ENCODE measurements at regions not wholly inside any gene's neighbourhood (a gene's known extent, or its start where the extent isn't known, plus 50 kb on each side); places are given as distances from the start of the nearest gene placed in this dataset.

DNA sequence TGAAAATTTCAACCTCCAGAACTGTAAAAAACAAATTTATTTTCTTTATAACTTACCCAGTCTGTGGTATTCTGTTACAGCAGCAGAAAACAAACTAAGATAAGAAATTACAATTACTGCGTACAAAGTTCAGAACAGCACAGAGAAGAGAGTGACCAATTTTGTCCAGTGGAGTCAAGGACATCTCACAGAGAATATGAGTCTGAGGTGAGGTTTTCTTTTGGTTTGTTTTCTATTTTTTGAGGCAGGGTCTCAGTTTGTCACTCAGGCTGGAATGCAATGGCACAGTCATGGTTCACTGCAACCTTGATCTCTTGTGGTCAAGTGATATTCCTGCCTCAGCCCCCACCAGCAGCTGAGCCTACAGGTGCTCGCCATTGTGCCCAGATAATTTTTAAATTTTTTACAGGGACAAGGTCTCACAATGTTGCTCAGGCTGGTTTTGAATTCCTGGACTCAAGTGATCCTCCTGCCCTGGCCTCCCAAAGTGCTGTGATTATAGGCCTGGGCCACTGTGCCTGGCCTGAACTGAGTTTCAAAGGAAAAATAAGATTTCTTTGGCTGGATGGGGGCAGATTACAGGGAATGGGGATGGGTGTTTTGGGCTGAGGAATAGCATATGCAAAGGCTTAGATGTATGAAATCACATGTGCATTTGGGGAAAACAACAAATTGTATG lies 201.1 kb upstream of the USP24 start:
- no CpG with 5 or more reads among the region's 2 CpGs for WGBS (ENCODE audit: insufficient coverage, insufficient read length)
- H3K4me1 ChIP-seq (ENCODE audit: control insufficient read depth, insufficient read depth, low read length), result no peaks in the 10 kb centered on the region
- no peaks in the 10 kb centered on the region for H3K27me3 ChIP-seq (ENCODE audit: control insufficient read depth, insufficient read depth, low read length)
- no peak overlapping the region for H3K4me3 ChIP-seq (ENCODE audit: low read length)
- H3K9me3 ChIP-seq (ENCODE audit: control insufficient read depth, insufficient read depth, low read length), result no peaks in the 10 kb centered on the region
- H3K36me3 ChIP-seq (ENCODE audit: control insufficient read depth, insufficient read depth, low read length), result no peaks in the 10 kb centered on the region
- H3K27ac ChIP-seq (ENCODE audit: low read length), result no peak overlapping the region
- no peak for DNase-seq (ENCODE audit: low read depth, low spot score)

DNA sequence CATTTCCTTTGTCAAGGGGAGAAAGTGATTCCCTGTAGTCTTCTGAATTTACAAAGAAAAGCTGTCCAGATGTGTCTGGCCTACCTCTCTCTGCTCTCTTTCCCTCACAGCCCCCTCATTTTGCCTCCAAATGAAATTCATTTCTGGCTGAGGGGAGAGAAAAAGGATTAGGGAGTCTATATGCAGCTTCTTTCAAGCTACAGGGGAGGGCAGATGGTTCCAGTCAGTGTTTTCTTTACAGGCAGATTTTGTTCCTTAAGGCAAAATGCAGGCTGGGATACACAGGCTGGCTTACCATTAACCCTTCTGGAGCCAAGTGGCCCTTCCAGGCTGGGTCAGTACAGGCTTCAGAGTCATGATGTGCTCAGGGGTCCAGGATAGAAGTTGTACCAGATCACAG lies 198.1 kb upstream of the USP24 start:
- DNase-seq (ENCODE audit: low read depth, low spot score), result no peak
- no peak overlapping the region for H3K27ac ChIP-seq (ENCODE audit: low read length)

DNA sequence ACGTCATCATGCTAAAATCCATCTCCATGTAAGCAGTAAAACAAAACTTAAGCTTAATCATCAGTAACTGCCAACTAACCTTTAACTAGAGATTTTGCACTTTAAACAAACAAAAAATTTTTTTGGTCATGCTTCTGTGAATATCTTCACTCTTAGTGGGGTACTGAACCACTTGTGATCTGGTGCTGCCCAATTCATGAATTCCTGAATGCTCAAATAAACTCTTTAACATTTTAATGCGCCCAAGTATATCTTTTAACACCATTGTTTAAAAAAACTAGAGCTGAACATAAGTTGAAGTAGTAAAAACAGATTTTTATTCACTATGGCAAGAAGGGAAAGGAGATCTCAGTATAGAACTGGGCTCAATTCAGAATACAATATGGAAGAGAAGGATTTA lies 196.9 kb upstream of the USP24 start:
- Histone ChIP-seq H3K27me3 (ENCODE audit: control insufficient read depth, insufficient read depth, low read length) (no peaks in the 10 kb centered on the region), H3K9me3 (ENCODE audit: control insufficient read depth, insufficient read depth, low read length) (no peaks in the 10 kb centered on the region), H3K27ac (ENCODE audit: low read length) (no peak overlapping the region), H3K4me1 (ENCODE audit: control insufficient read depth, insufficient read depth, low read length) (no peaks in the 10 kb centered on the region), H3K36me3 (ENCODE audit: control insufficient read depth, insufficient read depth, low read length) (no peaks in the 10 kb centered on the region), H3K4me3 (ENCODE audit: low read length) (no peak overlapping the region)
- no CpG with 5 or more reads among the region's 2 CpGs for WGBS (ENCODE audit: insufficient coverage, insufficient read length)
- no peak for DNase-seq (ENCODE audit: low read depth, low spot score)

More for the DNA sequence above, 198.1 kb upstream of the USP24 start:
- no peak overlapping the region for H3K4me3 ChIP-seq (ENCODE audit: low read length)
- H3K36me3 ChIP-seq (ENCODE audit: control insufficient read depth, insufficient read depth, low read length), result no peaks in the 10 kb centered on the region
- H3K4me1 ChIP-seq (ENCODE audit: control insufficient read depth, insufficient read depth, low read length), result no peaks in the 10 kb centered on the region
- H3K27me3 ChIP-seq (ENCODE audit: control insufficient read depth, insufficient read depth, low read length), result no peaks in the 10 kb centered on the region
- no peaks in the 10 kb centered on the region for H3K9me3 ChIP-seq (ENCODE audit: control insufficient read depth, insufficient read depth, low read length)

DNA sequence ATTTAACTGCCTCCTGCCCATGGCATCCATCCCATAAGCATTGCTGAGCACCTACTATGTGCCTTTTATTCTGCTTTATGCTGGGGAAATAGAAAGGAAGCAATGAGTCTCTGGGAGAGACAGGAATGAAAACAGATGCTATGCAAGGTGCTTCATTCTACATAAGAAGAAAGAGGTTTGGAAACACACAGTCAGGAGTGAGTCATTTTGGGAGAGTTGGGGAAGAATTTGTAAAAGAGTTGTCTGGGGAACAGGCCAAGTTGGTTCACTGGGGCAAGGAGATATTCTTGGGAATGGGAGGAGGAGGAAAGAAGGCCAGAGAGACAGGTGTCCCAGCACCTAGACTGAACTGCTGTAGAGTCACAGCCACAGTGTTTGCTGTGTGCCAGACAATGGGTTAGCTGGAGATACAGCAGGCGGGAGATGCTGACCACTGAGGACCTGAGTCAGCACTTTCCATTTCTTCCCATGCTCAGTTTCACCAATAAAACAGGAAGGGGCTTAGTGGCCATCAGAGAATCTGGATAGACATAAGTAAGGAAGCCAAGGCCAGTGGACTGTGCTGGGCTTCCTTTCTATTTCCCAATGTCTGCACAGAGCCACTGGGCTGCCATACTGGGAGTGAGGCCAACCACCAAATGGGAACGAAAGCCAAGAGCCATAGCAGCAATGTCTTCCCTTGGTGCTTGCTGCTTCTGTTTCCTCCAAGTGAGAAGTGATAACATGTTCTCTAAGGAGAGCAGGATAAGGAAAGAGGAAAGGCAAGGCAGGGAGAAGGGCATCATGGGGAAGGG lies 187.7 kb upstream of the USP24 start:
- Histone ChIP-seq H3K4me1 (ENCODE audit: control insufficient read depth, insufficient read depth, low read length) (no peaks in the 10 kb centered on the region), H3K27me3 (ENCODE audit: control insufficient read depth, insufficient read depth, low read length) (no peaks in the 10 kb centered on the region), H3K4me3 (ENCODE audit: low read length) (no peak overlapping the region), H3K36me3 (ENCODE audit: control insufficient read depth, insufficient read depth, low read length) (no peaks in the 10 kb centered on the region), H3K27ac (ENCODE audit: low read length) (no peak overlapping the region), H3K9me3 (ENCODE audit: control insufficient read depth, insufficient read depth, low read length) (no peaks in the 10 kb centered on the region)
- no peak for DNase-seq (ENCODE audit: low read depth, low spot score)
- WGBS (ENCODE audit: insufficient coverage, insufficient read length), result no CpG with 5 or more reads among the region's 2 CpGs

DNA sequence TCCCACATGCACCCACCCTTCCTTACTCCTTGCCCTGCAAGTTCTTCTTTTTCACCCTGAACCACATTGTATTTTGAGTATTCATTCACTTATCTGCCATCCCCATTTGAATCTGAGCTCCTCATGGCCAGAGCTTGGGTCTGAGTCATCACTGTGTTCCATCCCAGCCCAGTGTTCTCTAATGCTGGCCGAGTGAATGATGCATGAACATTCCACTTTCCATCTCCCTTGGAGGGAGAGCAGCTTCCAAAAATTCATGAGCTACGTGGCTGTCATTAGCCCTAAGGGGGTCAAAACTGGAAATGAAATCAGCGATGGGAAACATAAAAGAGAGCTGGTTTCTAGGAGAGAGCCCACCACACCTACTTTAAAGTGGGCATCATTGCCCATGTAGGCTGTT lies 187.0 kb upstream of the USP24 start:
- H3K36me3 ChIP-seq (ENCODE audit: control insufficient read depth, insufficient read depth, low read length), result no peaks in the 10 kb centered on the region
- no peaks in the 10 kb centered on the region for H3K4me1 ChIP-seq (ENCODE audit: control insufficient read depth, insufficient read depth, low read length)
- H3K27ac ChIP-seq (ENCODE audit: low read length), result no peak overlapping the region
- H3K9me3 ChIP-seq (ENCODE audit: control insufficient read depth, insufficient read depth, low read length), result no peaks in the 10 kb centered on the region
- no CpG with 5 or more reads among the region's 3 CpGs for WGBS (ENCODE audit: insufficient coverage, insufficient read length)
- H3K27me3 ChIP-seq (ENCODE audit: control insufficient read depth, insufficient read depth, low read length), result no peaks in the 10 kb centered on the region
- H3K4me3 ChIP-seq (ENCODE audit: low read length), result no peak overlapping the region
- no peak for DNase-seq (ENCODE audit: low read depth, low spot score)

DNA sequence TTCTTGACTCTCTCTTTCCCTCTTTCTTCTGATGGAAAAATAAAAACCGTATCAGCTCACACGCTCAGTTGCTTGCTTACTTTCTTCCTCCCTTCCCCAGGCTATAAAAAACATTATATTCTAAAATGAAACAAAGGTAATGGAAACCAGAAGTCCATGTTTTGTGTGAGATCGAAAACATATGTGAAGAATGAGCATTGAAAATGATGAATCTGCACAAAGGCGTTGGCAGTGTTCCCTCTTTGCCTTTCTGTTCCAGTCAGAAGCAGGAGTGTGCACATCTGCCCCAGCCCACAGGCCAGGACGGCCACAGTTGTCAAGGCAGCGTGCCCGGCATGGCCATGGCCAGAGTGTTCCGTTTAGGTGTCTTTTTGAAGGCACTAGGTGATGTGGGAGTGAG lies 185.3 kb upstream of the USP24 start:
- DNase-seq (ENCODE audit: low read depth, low spot score), result no peak
- WGBS (ENCODE audit: insufficient coverage, insufficient read length), result no CpG with 5 or more reads among the region's 8 CpGs
- Histone ChIP-seq H3K27me3 (ENCODE audit: control insufficient read depth, insufficient read depth, low read length) (no peaks in the 10 kb centered on the region), H3K36me3 (ENCODE audit: control insufficient read depth, insufficient read depth, low read length) (no peaks in the 10 kb centered on the region), H3K27ac (ENCODE audit: low read length) (no peak overlapping the region), H3K9me3 (ENCODE audit: control insufficient read depth, insufficient read depth, low read length) (no peaks in the 10 kb centered on the region), H3K4me1 (ENCODE audit: control insufficient read depth, insufficient read depth, low read length) (no peaks in the 10 kb centered on the region), H3K4me3 (ENCODE audit: low read length) (no peak overlapping the region)

DNA sequence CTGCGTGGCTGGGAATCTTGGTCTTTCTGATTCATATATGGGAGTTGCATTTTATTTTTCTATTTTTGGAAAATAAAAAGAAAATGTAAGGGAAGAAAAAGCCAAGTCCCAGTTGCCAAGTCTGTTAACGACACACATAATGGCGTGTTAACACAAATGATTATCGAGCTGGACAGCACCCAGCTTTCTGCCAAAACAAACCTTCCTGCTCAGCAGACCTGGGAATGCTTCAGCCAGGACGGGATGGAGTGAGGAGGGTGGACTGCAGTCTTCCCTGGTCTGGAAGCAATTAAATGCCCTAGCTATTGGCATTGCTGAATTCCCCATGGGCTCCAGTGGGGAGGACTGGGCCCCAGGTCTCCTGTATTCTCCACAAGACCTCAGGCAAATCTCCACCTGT lies 184.2 kb upstream of the USP24 start:
- Histone ChIP-seq H3K4me3 (ENCODE audit: low read length) (no peak overlapping the region), H3K27ac (ENCODE audit: low read length) (no peak overlapping the region), H3K36me3 (ENCODE audit: control insufficient read depth, insufficient read depth, low read length) (no peaks in the 10 kb centered on the region), H3K27me3 (ENCODE audit: control insufficient read depth, insufficient read depth, low read length) (no peaks in the 10 kb centered on the region), H3K4me1 (ENCODE audit: control insufficient read depth, insufficient read depth, low read length) (no peaks in the 10 kb centered on the region), H3K9me3 (ENCODE audit: control insufficient read depth, insufficient read depth, low read length) (no peaks in the 10 kb centered on the region)
- WGBS (ENCODE audit: insufficient coverage, insufficient read length), result no CpG with 5 or more reads among the region's 5 CpGs
- DNase-seq (ENCODE audit: low read depth, low spot score), result no peak

DNA sequence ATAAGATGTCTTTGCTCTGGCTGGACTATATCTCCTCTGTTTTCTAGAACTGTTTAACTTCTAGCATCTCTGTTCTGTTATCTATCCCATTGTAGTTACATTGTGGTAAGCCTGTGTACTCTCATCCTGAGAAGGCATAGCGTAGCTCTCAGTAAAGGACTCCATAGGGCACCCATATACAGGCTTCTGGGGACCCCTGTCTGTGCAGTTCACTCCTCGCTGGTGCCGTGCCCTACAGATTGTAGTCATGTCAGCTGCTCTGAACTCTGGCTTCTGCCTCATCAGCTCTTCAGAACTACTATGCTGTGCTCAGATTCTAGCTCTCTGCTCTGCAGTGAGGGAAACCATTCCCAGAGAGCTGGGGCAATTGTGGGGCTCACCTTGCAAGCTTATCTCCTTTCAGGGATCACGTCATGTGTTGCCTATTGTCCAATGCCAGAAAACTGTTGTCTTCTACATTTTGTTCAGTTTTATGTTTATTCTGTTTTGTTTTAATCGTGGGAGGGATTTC lies 181.3 kb upstream of the USP24 start:
- WGBS (ENCODE audit: insufficient coverage, insufficient read length), result no CpG with 5 or more reads among the region's 5 CpGs
- Histone ChIP-seq H3K9me3 (ENCODE audit: control insufficient read depth, insufficient read depth, low read length) (no peaks in the 10 kb centered on the region), H3K27me3 (ENCODE audit: control insufficient read depth, insufficient read depth, low read length) (no peaks in the 10 kb centered on the region)

DNA sequence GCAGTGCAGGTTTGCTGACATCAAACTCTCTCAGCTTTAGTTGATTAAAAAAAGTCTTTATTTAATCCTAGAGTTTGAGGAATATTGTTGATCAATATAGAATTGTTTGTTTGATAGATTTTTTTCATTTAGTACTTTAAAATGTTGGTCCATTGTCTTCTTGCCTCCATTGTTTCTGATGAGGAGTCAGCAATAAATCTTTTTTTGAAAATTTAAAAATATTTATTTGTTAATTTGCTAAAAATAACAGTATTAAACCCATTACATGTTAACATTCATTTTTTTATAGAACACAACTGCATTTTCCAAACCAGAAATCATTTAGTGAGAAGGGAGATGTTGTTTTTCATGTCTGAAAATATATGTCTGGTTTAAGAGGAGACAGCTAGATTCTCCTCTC lies 173.8 kb upstream of the USP24 start:
- Histone ChIP-seq H3K27ac (ENCODE audit: low read length) (no peak overlapping the region), H3K4me1 (ENCODE audit: control insufficient read depth, insufficient read depth, low read length) (no peaks in the 10 kb centered on the region), H3K27me3 (ENCODE audit: control insufficient read depth, insufficient read depth, low read length) (no peaks in the 10 kb centered on the region), H3K36me3 (ENCODE audit: control insufficient read depth, insufficient read depth, low read length) (no peaks in the 10 kb centered on the region), H3K4me3 (ENCODE audit: low read length) (no peak overlapping the region), H3K9me3 (ENCODE audit: control insufficient read depth, insufficient read depth, low read length) (no peaks in the 10 kb centered on the region)
- no peak for DNase-seq (ENCODE audit: low read depth, low spot score)

More for the DNA sequence above, 181.3 kb upstream of the USP24 start:
- H3K4me1 ChIP-seq (ENCODE audit: control insufficient read depth, insufficient read depth, low read length), result no peaks in the 10 kb centered on the region
- no peak for DNase-seq (ENCODE audit: low read depth, low spot score)
- no peak overlapping the region for H3K27ac ChIP-seq (ENCODE audit: low read length)
- no peaks in the 10 kb centered on the region for H3K36me3 ChIP-seq (ENCODE audit: control insufficient read depth, insufficient read depth, low read length)
- H3K4me3 ChIP-seq (ENCODE audit: low read length), result no peak overlapping the region

DNA sequence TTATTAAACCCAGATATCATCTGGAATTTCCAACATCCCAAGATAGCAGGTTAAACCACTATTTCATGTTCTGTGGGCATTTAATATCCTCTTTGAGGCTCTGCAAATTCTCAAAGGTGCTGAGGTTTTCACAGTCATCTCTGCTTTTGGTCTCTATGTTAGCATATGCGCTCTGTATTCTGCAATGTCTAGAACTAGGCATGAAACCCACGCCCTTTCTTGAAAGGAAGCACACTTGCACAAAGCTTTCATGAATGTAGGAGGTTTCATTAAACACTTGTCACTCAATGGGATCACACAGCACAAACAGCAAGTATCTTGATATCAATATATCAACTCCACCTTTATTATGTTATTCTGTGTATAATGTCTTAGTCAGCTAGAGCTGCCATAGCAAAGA lies 172.0 kb upstream of the USP24 start:
- no peak for DNase-seq (ENCODE audit: low read depth, low spot score)
- no peaks in the 10 kb centered on the region for H3K27me3 ChIP-seq (ENCODE audit: control insufficient read depth, insufficient read depth, low read length)
- H3K4me1 ChIP-seq (ENCODE audit: control insufficient read depth, insufficient read depth, low read length), result no peaks in the 10 kb centered on the region
- H3K36me3 ChIP-seq (ENCODE audit: control insufficient read depth, insufficient read depth, low read length), result no peaks in the 10 kb centered on the region
- H3K4me3 ChIP-seq (ENCODE audit: low read length), result no peak overlapping the region
- no peaks in the 10 kb centered on the region for H3K9me3 ChIP-seq (ENCODE audit: control insufficient read depth, insufficient read depth, low read length)
- no peak overlapping the region for H3K27ac ChIP-seq (ENCODE audit: low read length)
- no CpG with 5 or more reads among the region's 2 CpGs for WGBS (ENCODE audit: insufficient coverage, insufficient read length)

DNA sequence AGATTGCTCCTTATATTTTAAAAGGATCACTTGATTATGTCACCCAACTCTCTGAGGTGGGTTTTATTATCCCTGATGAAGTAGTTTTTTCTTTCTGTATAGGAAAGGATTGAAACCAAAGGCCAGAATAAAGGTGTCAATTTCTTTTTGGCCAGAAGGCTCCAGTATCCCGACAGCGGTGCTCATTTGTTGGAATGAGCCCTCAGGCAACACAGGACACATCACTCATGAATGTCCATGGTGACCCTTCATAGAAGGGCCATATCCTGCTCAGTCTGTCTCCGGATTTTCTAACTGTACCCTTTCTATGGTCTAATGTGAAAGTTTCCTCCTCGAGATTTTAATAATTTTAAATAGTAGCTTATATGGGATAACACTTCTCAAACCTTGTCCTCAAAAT lies 171.3 kb upstream of the USP24 start:
- Histone ChIP-seq H3K27me3 (ENCODE audit: control insufficient read depth, insufficient read depth, low read length) (no peaks in the 10 kb centered on the region), H3K9me3 (ENCODE audit: control insufficient read depth, insufficient read depth, low read length) (no peaks in the 10 kb centered on the region), H3K4me3 (ENCODE audit: low read length) (no peak overlapping the region), H3K4me1 (ENCODE audit: control insufficient read depth, insufficient read depth, low read length) (no peaks in the 10 kb centered on the region), H3K36me3 (ENCODE audit: control insufficient read depth, insufficient read depth, low read length) (no peaks in the 10 kb centered on the region), H3K27ac (ENCODE audit: low read length) (no peak overlapping the region)
- no CpG with 5 or more reads among the region's 4 CpGs for WGBS (ENCODE audit: insufficient coverage, insufficient read length)
- no peak for DNase-seq (ENCODE audit: low read depth, low spot score)
